HepG2 (cell line): ENCODE measurements at regions not wholly inside any gene's neighbourhood (a gene's known extent, or its start where the extent isn't known, plus 50 kb on each side); places are given as distances from the start of the nearest gene placed in this dataset.

Source experiments
- ATAC-seq: fragments of 200-7000 bp; cut with Tn5 transposase; 3 replicates; pipeline ENCODE4 v1.9.1; 2020; ENCODE audit warnings: mild to moderate bottlenecking, moderate library complexity
- BruUV-seq: library from RNA; stranded (reverse); fragments of 400-500 nt; replicated peaks from 2 replicates; lab custom pipeline; 2021; lab: Mats Ljungman, UMichigan
- CTCF ChIA-PET: fragments of 300-600 bp; formaldehyde crosslinking; extraction: SDS; loops from one replicate; lab custom pipeline; 2021; ENCODE audit warnings: low total read pairs, inconsistent platforms, low intra/inter-chr PET ratio; lab: Yijun Ruan, JAX
- POLR2A ChIA-PET: fragments of 350-600 bp; sonication (Branson Sonifier 250); formaldehyde crosslinking; loops from one replicate; lab custom pipeline; 2020; ENCODE audit warnings: antibody characterized with exemption, inconsistent platforms; lab: Yijun Ruan, JAX
- DNase-seq: peaks from one replicate; pipeline ENCODE4 v3.0.0-alpha.2; 2015; ENCODE audit warnings: low spot score
- FAIRE-seq: peaks from 3 replicates; lab custom pipeline; 2011; peaks lifted over from hg19 to GRCh38; lab: Jason Lieb, UNC
- H2AFZ ChIP-seq: one replicate; pipeline ENCODE4 v1.6.1; 2011; ENCODE audit warnings: low read length, inconsistent platforms
- H3K27ac ChIP-seq: fragments of 300-600 bp; 3 replicates; pipeline ENCODE4 v1.8.0; 2011; ENCODE audit warnings: mixed run types, mild to moderate bottlenecking, mixed read lengths, low read length, inconsistent platforms; ENCODE audit not compliant: insufficient read depth; ENCODE audit errors: extremely low read length
- H3K27me3 ChIP-seq, 2 experiments: fragments of 200-600 bp in 1 of 2; 2 replicates in 1 of 2; 3 replicates in 1 of 2; pipeline versions ENCODE4 v1.6.0 to v1.8.0; 2011; ENCODE audit warnings: low read length in 2 of 2, mild to moderate bottlenecking in 2 of 2, moderate library complexity in 2 of 2, inconsistent platforms in 1 of 2; ENCODE audit not compliant: insufficient read depth in 2 of 2, control insufficient read depth in 1 of 2
- H3K36me3 ChIP-seq, 2 experiments: fragments of 200-600 bp in 1 of 2; replicated peaks in 1 of 2; 2 replicates in 1 of 2; 3 replicates in 1 of 2; pipeline versions ENCODE4 v1.5.1 to v1.8.0; 2011; ENCODE audit warnings: low read length in 2 of 2, inconsistent platforms in 1 of 2; ENCODE audit not compliant: insufficient read depth in 2 of 2, control insufficient read depth in 1 of 2
- H3K4me1 ChIP-seq: 2 replicates; pipeline ENCODE4 v1.5.1; 2012; ENCODE audit warnings: low read length, inconsistent platforms; ENCODE audit not compliant: insufficient read depth
- H3K4me2 ChIP-seq: 2 replicates; pipeline ENCODE4 v1.6.0; 2011; ENCODE audit warnings: low read depth, low read length, inconsistent platforms
- H3K4me3 ChIP-seq, 3 experiments: fragments of 200-600 bp in 1 of 3; sonication (generic), shearing (Covaris generic) in 1 of 3; replicated peaks in 1 of 3; 2 replicates each; pipeline ENCODE4 v1.5.1; 2011 to 2016; ENCODE audit warnings: low read length in 3 of 3, inconsistent platforms in 2 of 3, low read depth in 2 of 3, mild to moderate bottlenecking in 2 of 3, control low read depth in 1 of 3, mixed read lengths in 1 of 3; ENCODE audit not compliant: insufficient read depth in 1 of 3
- H3K79me2 ChIP-seq: one replicate; pipeline ENCODE4 v1.6.1; 2011; ENCODE audit warnings: low read length, inconsistent platforms; ENCODE audit not compliant: insufficient read depth
- H3K9ac ChIP-seq: 2 replicates; pipeline ENCODE4 v1.6.0; 2011; ENCODE audit warnings: mild to moderate bottlenecking, low read depth, low read length, inconsistent platforms; ENCODE audit not compliant: insufficient read depth
- H3K9me3 ChIP-seq: 2 replicates; pipeline ENCODE4 v1.5.1; 2012; ENCODE audit warnings: mild to moderate bottlenecking, low read length
- H4K20me1 ChIP-seq: 2 replicates; pipeline ENCODE4 v1.6.0; 2011; ENCODE audit warnings: inconsistent platforms, mild to moderate bottlenecking, low read length, moderate library complexity; ENCODE audit not compliant: insufficient read depth
- CBX2 ChIP-seq, 2 experiments: fragments of 200-600 bp in 1 of 2; sonication (generic); formaldehyde crosslinking in 1 of 2; IDR thresholded peaks; 2 replicates each; pipeline versions ENCODE4 v1.7.0 to v1.8.1; 2018 to 2022; ENCODE audit warnings: low read depth in 2 of 2, low read length in 1 of 2, mild to moderate bottlenecking in 1 of 2, missing genetic modification reagents in 1 of 2
- FLYWCH1 ChIP-seq: sonication (generic); formaldehyde crosslinking; IDR thresholded peaks from 2 replicates; pipeline ENCODE4 v1.8.1; 2023; ENCODE audit warnings: mild to moderate bottlenecking, missing genetic modification reagents
- ZBTB44 ChIP-seq: sonication (generic); formaldehyde crosslinking; IDR thresholded peaks from 2 replicates; pipeline ENCODE4 v1.4.0; 2020; ENCODE audit warnings: missing genetic modification reagents
- ZNF318 ChIP-seq: sonication (generic); formaldehyde crosslinking; IDR thresholded peaks from 2 replicates; pipeline ENCODE4 v1.4.0; 2020; ENCODE audit warnings: mild to moderate bottlenecking, missing genetic modification reagents
- ZNF543 ChIP-seq: sonication (generic); formaldehyde crosslinking; IDR thresholded peaks from 2 replicates; pipeline ENCODE4 v1.4.0; 2020; ENCODE audit warnings: mild to moderate bottlenecking, missing genetic modification reagents
- WGBS: methylation state at CpG from one replicate; pipeline ENCODE4 v1.1.6; 2017; ENCODE audit warnings: low lambda C conversion rate; 5-methylcytosine and 5-hydroxymethylcytosine counted together
- in situ Hi-C: cut with HindIII; loops from 2 replicates; pipeline ENCODE4 v1.10.0; 2017; ENCODE audit warnings: low pct_unique_long_range_greater_than_20kb; ENCODE audit not compliant: extremely low pct_ligation_motif_present
- intact Hi-C: fragments of 100-400 bp; cut with micrococcal nuclease; formaldehyde crosslinking; loops from one replicate; pipeline ENCODE4 v1.10.0; 2022; ENCODE audit not compliant: unreplicated experiment
- TF ChIP-seq, protein P1 (sequence below): sonication (generic); formaldehyde crosslinking; IDR thresholded peaks from 2 replicates; pipeline ENCODE4 v1.4.0; 2020; ENCODE audit warnings: missing genetic modification reagents

DNA sequence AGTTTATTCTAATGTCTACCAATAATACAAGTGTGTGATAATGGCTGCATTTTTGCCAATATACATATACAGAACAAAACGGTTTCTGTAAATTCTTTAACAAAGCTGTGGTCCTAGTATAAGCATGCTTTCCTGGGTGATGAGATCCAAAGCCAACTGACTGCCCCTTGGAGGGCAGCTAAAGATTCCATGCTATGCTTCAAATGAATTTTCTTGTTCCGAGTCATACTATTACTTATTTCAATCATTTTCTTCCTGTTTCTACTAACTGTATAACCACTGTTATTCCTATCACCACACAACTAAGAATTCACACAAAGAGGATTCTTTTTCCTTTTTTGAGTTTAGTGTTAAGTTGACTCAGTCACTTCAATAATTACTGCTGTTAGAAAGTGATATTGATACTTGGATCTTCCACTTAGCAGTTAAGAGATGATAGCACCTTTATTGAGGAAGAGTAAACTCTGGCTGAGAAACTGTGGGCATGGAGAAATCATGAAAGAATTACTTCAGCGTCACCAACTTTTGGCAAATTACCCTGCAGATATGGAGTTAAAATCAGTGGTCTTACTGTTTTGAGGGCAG lies 197.5 kb downstream of the ARL4A start:
- Histone ChIP-seq H2AFZ (no peak overlapping the region), H4K20me1 (no peaks in the 10 kb centered on the region), H3K4me3 (no peak overlapping the region), H3K9ac (no peak overlapping the region), H3K79me2 (no peaks in the 10 kb centered on the region), H3K4me2 (no peak overlapping the region), H3K27me3 (no peaks in the 10 kb centered on the region), H3K27ac (no peak overlapping the region), H3K9me3 (no peaks in the 10 kb centered on the region), H3K36me3 (no peaks in the 10 kb centered on the region), H3K4me1 (no peaks in the 10 kb centered on the region)
- intact Hi-C loops = no loop called here
- FAIRE-seq (no peak), ATAC-seq (no peak), DNase-seq (no peak)
- TF ChIP-seq FLYWCH1 (CRISPR knock-in tag) (no peak), ZNF318 (CRISPR knock-in tag) (no peak), ZBTB44 (CRISPR knock-in tag) (no peak), CBX2 (IDR thresholded peaks at IDR 0.05; ENCODE audit: low read depth, low read length) (no peak), CBX2 (CRISPR knock-in tag; IDR thresholded peaks at IDR 0.05; ENCODE audit: low read depth) (no peak), ZNF543 (no peak)
- TF ChIP-seq, protein P1, sequence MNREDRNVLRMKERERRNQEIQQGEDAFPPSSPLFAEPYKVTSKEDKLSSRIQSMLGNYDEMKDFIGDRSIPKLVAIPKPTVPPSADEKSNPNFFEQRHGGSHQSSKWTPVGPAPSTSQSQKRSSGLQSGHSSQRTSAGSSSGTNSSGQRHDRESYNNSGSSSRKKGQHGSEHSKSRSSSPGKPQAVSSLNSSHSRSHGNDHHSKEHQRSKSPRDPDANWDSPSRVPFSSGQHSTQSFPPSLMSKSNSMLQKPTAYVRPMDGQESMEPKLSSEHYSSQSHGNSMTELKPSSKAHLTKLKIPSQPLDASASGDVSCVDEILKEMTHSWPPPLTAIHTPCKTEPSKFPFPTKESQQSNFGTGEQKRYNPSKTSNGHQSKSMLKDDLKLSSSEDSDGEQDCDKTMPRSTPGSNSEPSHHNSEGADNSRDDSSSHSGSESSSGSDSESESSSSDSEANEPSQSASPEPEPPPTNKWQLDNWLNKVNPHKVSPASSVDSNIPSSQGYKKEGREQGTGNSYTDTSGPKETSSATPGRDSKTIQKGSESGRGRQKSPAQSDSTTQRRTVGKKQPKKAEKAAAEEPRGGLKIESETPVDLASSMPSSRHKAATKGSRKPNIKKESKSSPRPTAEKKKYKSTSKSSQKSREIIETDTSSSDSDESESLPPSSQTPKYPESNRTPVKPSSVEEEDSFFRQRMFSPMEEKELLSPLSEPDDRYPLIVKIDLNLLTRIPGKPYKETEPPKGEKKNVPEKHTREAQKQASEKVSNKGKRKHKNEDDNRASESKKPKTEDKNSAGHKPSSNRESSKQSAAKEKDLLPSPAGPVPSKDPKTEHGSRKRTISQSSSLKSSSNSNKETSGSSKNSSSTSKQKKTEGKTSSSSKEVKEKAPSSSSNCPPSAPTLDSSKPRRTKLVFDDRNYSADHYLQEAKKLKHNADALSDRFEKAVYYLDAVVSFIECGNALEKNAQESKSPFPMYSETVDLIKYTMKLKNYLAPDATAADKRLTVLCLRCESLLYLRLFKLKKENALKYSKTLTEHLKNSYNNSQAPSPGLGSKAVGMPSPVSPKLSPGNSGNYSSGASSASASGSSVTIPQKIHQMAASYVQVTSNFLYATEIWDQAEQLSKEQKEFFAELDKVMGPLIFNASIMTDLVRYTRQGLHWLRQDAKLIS = no peak
- BruUV-seq = no TSS peak
- in situ Hi-C loops = no loop called here
- ChIA-PET POLR2A (no interaction called here), CTCF (no interaction called here)
- 22% methylated on average over 3 of the region's 3 CpGs for WGBS
